ENCODE measurements at regions not wholly inside any gene's neighbourhood (a gene's known extent, or its start where the extent isn't known, plus 50 kb on each side); places are given as distances from the start of the nearest gene placed in this dataset.

DNA sequence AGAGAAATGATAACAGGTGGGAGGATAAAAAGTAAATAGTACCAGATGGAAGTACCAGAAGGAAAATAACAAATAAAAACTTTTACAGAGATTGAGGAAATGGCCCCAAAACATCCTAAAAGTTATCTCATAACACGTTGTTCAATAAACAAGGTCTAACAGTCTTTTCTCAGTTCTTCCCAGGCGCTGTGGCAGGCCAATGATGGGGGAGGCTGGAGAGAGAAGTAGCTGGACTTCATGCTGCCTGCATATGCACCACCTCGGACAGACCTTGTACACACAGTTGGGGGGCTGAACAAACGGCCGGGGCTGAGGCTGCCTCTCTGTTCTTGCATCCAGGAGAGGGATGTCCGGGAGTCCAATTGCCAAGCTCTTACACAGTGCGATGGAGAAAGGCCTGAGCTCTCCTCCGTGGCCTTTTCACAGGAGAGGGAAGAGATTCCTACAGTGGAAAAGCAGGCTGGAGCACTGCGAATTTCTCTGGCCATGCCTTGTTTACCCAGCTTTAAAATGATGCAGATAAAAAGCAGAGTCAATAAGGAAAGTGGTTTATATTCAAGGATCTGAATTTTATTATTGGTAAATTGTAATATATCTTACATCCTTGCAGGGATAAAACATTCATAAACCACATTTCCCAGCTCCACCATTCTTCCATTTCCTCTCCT is 109.8 kb downstream of the PHLDA1 start:
- Histone ChIP-seq H3K36me3 (ENCODE audit: low read depth) (no peaks in the 10 kb centered on the region), H3K4me1 (ENCODE audit: low read depth) (peaks cover 4% of the 10 kb centered on the region), H3K9me3 (peaks cover 12% of the 10 kb centered on the region), H3K4me3 (no peak overlapping the region)
- DNase-seq (peak in 2 of 3 donors; percentile 34 to 35), ATAC-seq (peak; percentile 78)
- TF ChIP-seq, protein P1, sequence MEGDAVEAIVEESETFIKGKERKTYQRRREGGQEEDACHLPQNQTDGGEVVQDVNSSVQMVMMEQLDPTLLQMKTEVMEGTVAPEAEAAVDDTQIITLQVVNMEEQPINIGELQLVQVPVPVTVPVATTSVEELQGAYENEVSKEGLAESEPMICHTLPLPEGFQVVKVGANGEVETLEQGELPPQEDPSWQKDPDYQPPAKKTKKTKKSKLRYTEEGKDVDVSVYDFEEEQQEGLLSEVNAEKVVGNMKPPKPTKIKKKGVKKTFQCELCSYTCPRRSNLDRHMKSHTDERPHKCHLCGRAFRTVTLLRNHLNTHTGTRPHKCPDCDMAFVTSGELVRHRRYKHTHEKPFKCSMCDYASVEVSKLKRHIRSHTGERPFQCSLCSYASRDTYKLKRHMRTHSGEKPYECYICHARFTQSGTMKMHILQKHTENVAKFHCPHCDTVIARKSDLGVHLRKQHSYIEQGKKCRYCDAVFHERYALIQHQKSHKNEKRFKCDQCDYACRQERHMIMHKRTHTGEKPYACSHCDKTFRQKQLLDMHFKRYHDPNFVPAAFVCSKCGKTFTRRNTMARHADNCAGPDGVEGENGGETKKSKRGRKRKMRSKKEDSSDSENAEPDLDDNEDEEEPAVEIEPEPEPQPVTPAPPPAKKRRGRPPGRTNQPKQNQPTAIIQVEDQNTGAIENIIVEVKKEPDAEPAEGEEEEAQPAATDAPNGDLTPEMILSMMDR (IDR thresholded peaks at IDR 0.05) = no peak
- intact Hi-C loops (cut with DNase I, micrococcal nuclease) = no loop called here

DNA sequence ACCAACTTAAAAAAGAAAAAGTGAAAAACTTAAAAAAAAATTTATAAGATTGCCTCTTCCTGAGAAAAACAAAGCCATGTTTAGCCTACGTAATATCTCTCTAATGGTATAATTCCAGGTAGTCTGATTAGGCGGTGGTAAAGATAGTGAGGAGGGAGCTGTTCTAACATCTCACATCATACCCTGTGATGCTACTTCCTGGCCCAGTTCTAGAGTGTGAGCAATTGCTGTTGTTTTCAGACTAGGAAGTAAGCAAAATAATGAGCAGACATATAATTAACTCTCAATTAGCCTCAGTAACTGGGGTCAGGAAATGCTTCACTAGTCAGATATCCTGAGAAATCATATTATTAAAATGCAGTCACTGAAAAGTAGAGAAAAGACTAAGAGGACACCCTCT is 113.9 kb downstream of the PHLDA1 start:
- DNase-seq = no peak
- peaks cover 4% of the 10 kb centered on the region for H3K4me1 ChIP-seq (ENCODE audit: low read depth)
- no peaks in the 10 kb centered on the region for H3K36me3 ChIP-seq (ENCODE audit: low read depth)
- intact Hi-C loops (cut with DNase I, micrococcal nuclease) = no loop called here
- no peaks in the 10 kb centered on the region for H3K9me3 ChIP-seq
- ATAC-seq = no peak
- TF ChIP-seq, protein P1 (IDR thresholded peaks at IDR 0.05) = no peak
- no peak overlapping the region for H3K4me3 ChIP-seq

DNA sequence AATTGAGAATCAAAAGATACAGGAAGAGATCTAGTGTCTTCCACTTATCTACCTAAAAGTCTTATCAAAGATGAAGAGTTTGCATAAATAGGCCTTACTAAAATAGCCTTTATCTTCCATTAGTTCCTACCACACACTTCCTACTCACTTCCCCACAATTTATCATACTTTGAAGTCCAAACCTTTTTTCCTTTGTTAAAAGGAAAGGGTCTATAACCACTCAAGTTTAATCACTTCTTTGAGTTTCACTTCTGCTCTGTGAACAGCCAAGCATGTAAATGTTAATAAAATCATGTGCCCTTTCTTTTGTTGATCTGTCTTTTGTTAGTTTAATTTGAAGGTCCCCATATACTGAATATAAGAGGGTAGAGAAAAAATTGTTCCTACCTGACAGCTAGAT is 114.5 kb downstream of the PHLDA1 start:
- DNase-seq (no peak), ATAC-seq (no peak)
- Histone ChIP-seq H3K4me3 (no peak overlapping the region), H3K36me3 (ENCODE audit: low read depth) (no peaks in the 10 kb centered on the region), H3K4me1 (ENCODE audit: low read depth) (peaks cover 4% of the 10 kb centered on the region), H3K9me3 (no peaks in the 10 kb centered on the region)
- intact Hi-C loops (cut with DNase I, micrococcal nuclease) = no loop called here
- TF ChIP-seq, protein P1 (IDR thresholded peaks at IDR 0.05) = no peak

DNA sequence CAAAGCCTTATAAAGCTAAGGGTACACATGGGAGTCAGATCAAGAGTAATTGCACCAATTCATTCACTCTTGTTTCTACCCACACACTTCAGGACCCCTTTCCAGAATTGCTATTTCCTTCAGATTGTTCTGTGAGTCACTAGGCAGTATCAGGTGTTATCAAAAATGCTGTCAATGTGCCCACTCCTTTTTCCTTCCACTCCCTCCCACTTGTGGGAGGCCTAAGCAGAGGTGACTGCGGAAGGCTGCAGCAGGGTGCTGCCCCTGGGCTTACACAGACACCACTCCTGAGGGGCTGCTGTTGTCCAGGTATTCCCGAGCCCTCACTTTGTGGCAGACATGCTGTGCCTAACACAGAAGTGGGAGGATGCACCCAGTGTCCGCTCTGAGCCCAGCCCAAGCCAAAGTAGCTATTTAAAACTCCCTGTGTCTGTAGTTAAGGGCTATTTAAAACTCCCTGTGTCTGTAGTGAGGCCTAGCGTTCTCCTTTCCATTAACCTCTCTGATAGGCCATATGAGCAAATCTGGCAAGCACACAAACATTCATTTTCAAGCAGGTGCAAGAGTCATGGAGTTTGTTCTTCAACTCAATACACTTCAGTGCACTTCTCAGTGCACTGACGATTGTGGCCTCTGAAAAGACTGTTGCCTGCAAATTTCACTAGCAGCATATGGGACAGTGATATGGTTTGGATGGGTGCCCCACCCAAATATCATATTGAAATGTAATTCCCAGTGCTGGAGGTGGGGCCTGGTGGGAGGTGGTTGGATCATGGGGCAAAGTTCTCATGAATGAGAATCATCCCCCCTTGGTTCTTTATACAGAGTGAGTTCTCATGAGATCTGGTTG is 117.8 kb downstream of the PHLDA1 start:
- Histone ChIP-seq H3K9me3 (no peaks in the 10 kb centered on the region), H3K4me1 (ENCODE audit: low read depth) (no peaks in the 10 kb centered on the region), H3K36me3 (ENCODE audit: low read depth) (no peaks in the 10 kb centered on the region), H3K4me3 (no peak overlapping the region)
- DNase-seq (no peak), ATAC-seq (peak; percentile 23)
- intact Hi-C loops (cut with DNase I, micrococcal nuclease) = no loop called here
- TF ChIP-seq, protein P1 (IDR thresholded peaks at IDR 0.05) = no peak

DNA sequence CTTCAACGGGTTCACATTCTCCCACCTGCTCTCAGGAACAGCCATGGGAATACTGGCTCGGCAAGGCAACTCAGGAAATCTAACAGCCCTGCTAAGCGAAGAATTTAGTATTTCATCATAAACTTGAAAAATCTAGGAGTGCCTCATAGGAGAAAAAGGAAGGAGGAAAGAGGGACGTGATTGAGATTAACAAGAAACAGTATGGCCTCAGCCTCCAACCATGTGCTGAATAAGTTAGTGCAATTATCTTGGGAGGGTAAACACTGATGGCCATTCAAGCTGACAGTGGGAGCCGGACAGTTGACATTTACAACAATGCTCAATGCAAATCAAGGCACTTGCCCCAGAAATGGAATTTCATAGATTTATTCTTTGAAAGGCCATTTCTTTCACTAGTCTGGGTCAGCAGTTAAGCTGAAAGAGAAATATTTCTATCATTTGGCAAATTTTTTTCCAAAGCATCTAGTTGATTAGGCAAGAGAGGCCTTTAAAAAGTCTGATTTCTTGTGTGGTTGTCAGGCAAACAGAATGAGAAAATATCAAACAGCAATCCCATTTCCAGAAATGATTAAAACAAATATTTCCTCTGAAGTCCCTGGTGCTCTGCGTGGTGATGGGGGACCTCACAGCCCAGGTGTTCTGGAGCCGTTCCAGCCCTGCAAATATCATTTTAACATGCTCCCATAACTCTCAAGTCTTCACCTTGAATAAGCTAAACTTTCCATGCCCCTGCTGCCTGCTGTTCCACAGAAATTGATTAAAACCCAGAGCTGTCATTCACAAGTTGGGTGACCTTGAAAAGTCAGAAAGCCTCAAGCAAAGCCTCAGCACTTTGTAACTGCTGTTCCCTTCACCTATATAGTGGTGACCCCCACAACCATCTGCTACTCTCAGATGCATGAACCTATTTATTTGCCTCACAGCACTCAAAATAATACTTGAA is 121.6 kb downstream of the PHLDA1 start:
- intact Hi-C loops (cut with DNase I, micrococcal nuclease) = no loop called here
- TF ChIP-seq, protein P1 (IDR thresholded peaks at IDR 0.05) = no peak
- Histone ChIP-seq H3K4me3 (no peak overlapping the region), H3K9me3 (no peaks in the 10 kb centered on the region), H3K36me3 (ENCODE audit: low read depth) (no peaks in the 10 kb centered on the region), H3K4me1 (ENCODE audit: low read depth) (no peaks in the 10 kb centered on the region)
- ATAC-seq (no peak), DNase-seq (no peak)

Measured in mucosa of descending colon (tissue), 3 donors.